Neural progenitor cell (in vitro differentiated cells): ENCODE measurements at regions not wholly inside any gene's neighbourhood (a gene's known extent, or its start where the extent isn't known, plus 50 kb on each side); places are given as distances from the start of the nearest gene placed in this dataset.

ENCODE experiments used
- CTCF ChIP-seq: fragments of 200-600 bp; sonication (generic); IDR thresholded peaks from 2 replicates; pipeline ENCODE4 v1.5.1; 2017; ENCODE audit warnings: antibody characterized with exemption, mild to moderate bottlenecking
- EZH2phosphoT487 ChIP-seq: fragments of 200-600 bp; sonication (generic); IDR thresholded peaks from 2 replicates; pipeline ENCODE4 v1.6.1; 2017; ENCODE audit warnings: antibody characterized with exemption

- no peak for TF ChIP-seq CTCF
- TF ChIP-seq EZH2phosphoT487: no peak
Observed at GRCh38 chr4:26094076-26094475, 180.1 kb downstream of the SMIM20 start.
